H1 (cell line): ENCODE measurements at regions not wholly inside any gene's neighbourhood (a gene's known extent, or its start where the extent isn't known, plus 50 kb on each side); places are given as distances from the start of the nearest gene placed in this dataset.

Experiments
- CTCF ChIA-PET: fragments of 300-600 bp; sonication (Branson Sonifier 250); formaldehyde crosslinking; loops from one replicate; lab custom pipeline; 2021; ENCODE audit not compliant: partially characterized antibody; lab: Charles Lee
- POLR2A ChIA-PET: fragments of 300-600 bp; sonication (Branson Sonifier 250); formaldehyde crosslinking; loops from one replicate; lab custom pipeline; 2021; ENCODE audit warnings: inconsistent platforms; ENCODE audit not compliant: partially characterized antibody; lab: Charles Lee
- DNase-seq, 2 experiments: peaks; one replicate each; pipeline versions ENCODE4 v3.0.0 to v3.0.0-alpha.2; 2010 to 2022; ENCODE audit warnings: low spot score in 2 of 2, low read depth in 1 of 2, mixed read lengths in 1 of 2
- FAIRE-seq: peaks from 2 replicates; lab custom pipeline; 2011; peaks lifted over from hg19 to GRCh38; lab: Jason Lieb, UNC
- H2AFZ ChIP-seq: 2 replicates; pipeline ENCODE4 v1.8.1; 2012; ENCODE audit warnings: low read length, inconsistent platforms
- H2AK5ac ChIP-seq: 2 replicates; pipeline ENCODE4 v1.6.1; 2013; ENCODE audit warnings: low read depth, low read length
- H2BK120ac ChIP-seq: replicated peaks from 2 replicates; pipeline ENCODE3; 2013; ENCODE audit warnings: low read depth, low read length, inconsistent platforms
- H2BK12ac ChIP-seq: 2 replicates; pipeline ENCODE4 v1.6.1; 2013; ENCODE audit warnings: low read depth, low read length
- H2BK15ac ChIP-seq: 2 replicates; pipeline ENCODE4 v1.6.1; 2013; ENCODE audit warnings: low read length
- H2BK20ac ChIP-seq: 2 replicates; pipeline ENCODE4 v1.6.1; 2013; ENCODE audit warnings: low read length
- H2BK5ac ChIP-seq: 2 replicates; pipeline ENCODE4 v1.6.1; 2013; ENCODE audit warnings: low read depth, low read length
- H3K14ac ChIP-seq: 2 replicates; pipeline ENCODE4 v1.6.1; 2013; ENCODE audit warnings: inconsistent platforms; ENCODE audit not compliant: insufficient read length
- H3K18ac ChIP-seq: 2 replicates; pipeline ENCODE4 v1.6.1; 2013; ENCODE audit warnings: low read length; ENCODE audit errors: extremely low read depth
- H3K23ac ChIP-seq: 2 replicates; pipeline ENCODE4 v1.6.1; 2013; ENCODE audit warnings: inconsistent platforms; ENCODE audit not compliant: insufficient read length
- H3K23me2 ChIP-seq: 2 replicates; pipeline ENCODE4 v1.6.1; 2013; ENCODE audit warnings: low read depth, low read length
- H3K27ac ChIP-seq: 2 replicates; pipeline ENCODE4 v1.6.1; 2011; ENCODE audit warnings: low read depth, low read length, inconsistent platforms
- H3K27me3 ChIP-seq, 4 experiments: replicated peaks in 1 of 4; 1 replicate in 1 of 4; 2 replicates in 3 of 4; pipeline versions ENCODE4 v1.6.1 to v1.8.1; 2011 to 2013; ENCODE audit warnings: low read length in 3 of 4, mild to moderate bottlenecking in 3 of 4, inconsistent platforms in 2 of 4, mixed read lengths in 2 of 4, moderate library complexity in 1 of 4; ENCODE audit not compliant: control insufficient read depth in 3 of 4, insufficient read depth in 3 of 4; ENCODE audit errors: extremely low read depth in 1 of 4
- H3K36me3 ChIP-seq, 4 experiments: 2 replicates each; pipeline versions ENCODE4 v1.6.1 to v1.8.1; 2011 to 2013; ENCODE audit warnings: mild to moderate bottlenecking in 4 of 4, low read length in 3 of 4, moderate library complexity in 2 of 4, control low read depth in 1 of 4, inconsistent platforms in 1 of 4; ENCODE audit not compliant: insufficient read depth in 4 of 4, control insufficient read depth in 2 of 4
- H3K4ac ChIP-seq: replicated peaks from 2 replicates; pipeline ENCODE3; 2013; ENCODE audit warnings: low read length, low read depth, mixed read lengths, inconsistent platforms; ENCODE audit not compliant: insufficient read length
- H3K4me1 ChIP-seq, 4 experiments: replicated peaks in 1 of 4; 1 replicate in 1 of 4; 2 replicates in 3 of 4; pipeline versions ENCODE4 v1.6.1 to v1.8.1; 2011 to 2013; ENCODE audit warnings: low read length in 3 of 4, inconsistent platforms in 2 of 4, mixed read lengths in 1 of 4; ENCODE audit not compliant: insufficient read depth in 4 of 4, control insufficient read depth in 3 of 4
- H3K4me2 ChIP-seq, 2 experiments: 2 replicates each; pipeline versions ENCODE4 v1.6.1 to v1.8.1; 2011 to 2013; ENCODE audit warnings: low read depth in 2 of 2, low read length in 2 of 2, control low read depth in 1 of 2, inconsistent platforms in 1 of 2, mild to moderate bottlenecking in 1 of 2; ENCODE audit not compliant: insufficient read depth in 1 of 2
- H3K4me3 ChIP-seq, 4 experiments: fragments of 200-600, 300-600 bp in 1 of 4; sonication (generic), shearing (Covaris generic), sonication (Bioruptor Twin) in 1 of 4; 2 replicates each; pipeline versions ENCODE4 v1.5.1 to v1.8.1; 2011 to 2016; ENCODE audit warnings: low read length in 4 of 4, low read depth in 3 of 4, control low read depth in 2 of 4, inconsistent platforms in 2 of 4, mild to moderate bottlenecking in 2 of 4, mixed read lengths in 1 of 4, moderate library complexity in 1 of 4; ENCODE audit not compliant: insufficient read depth in 2 of 4; ENCODE audit errors: extremely low read depth in 1 of 4
- H3K56ac ChIP-seq: replicated peaks from 2 replicates; pipeline ENCODE3; 2013; ENCODE audit warnings: low read depth, mild to moderate bottlenecking, mixed read lengths, low read length, inconsistent platforms; ENCODE audit not compliant: insufficient read length
- H3K79me1 ChIP-seq: 2 replicates; pipeline ENCODE4 v1.6.1; 2013; ENCODE audit warnings: low read depth, low read length, control low read depth
- H3K79me2 ChIP-seq, 2 experiments: 2 replicates each; pipeline versions ENCODE4 v1.6.1 to v1.8.1; 2012 to 2013; ENCODE audit warnings: low read length in 2 of 2, mild to moderate bottlenecking in 2 of 2, inconsistent platforms in 1 of 2; ENCODE audit not compliant: insufficient read depth in 2 of 2, control insufficient read depth in 1 of 2
- H3K9ac ChIP-seq, 4 experiments: replicated peaks in 1 of 4; 1 replicate in 1 of 4; 2 replicates in 3 of 4; pipeline versions ENCODE4 v1.6.1 to v1.8.1; 2011 to 2013; ENCODE audit warnings: low read depth in 3 of 4, low read length in 3 of 4, control low read depth in 2 of 4, mild to moderate bottlenecking in 2 of 4, moderate library complexity in 2 of 4, inconsistent platforms in 1 of 4; ENCODE audit errors: extremely low read depth in 1 of 4
- H3K9me3 ChIP-seq, 2 experiments: 2 replicates each; pipeline versions ENCODE4 v1.6.1 to v1.8.1; 2012 to 2013; ENCODE audit warnings: mild to moderate bottlenecking in 2 of 2, moderate library complexity in 2 of 2, control low read depth in 1 of 2, inconsistent platforms in 1 of 2, low read depth in 1 of 2, low read length in 1 of 2, mixed read lengths in 1 of 2; ENCODE audit not compliant: insufficient read depth in 2 of 2
- H4K20me1 ChIP-seq, 2 experiments: replicated peaks in 1 of 2; 2 replicates each; pipeline versions ENCODE3 to v1.8.1; 2011 to 2013; ENCODE audit warnings: inconsistent platforms in 2 of 2, low read length in 2 of 2, mild to moderate bottlenecking in 1 of 2; ENCODE audit not compliant: insufficient read depth in 2 of 2, control insufficient read depth in 1 of 2
- H4K5ac ChIP-seq: 2 replicates; pipeline ENCODE4 v1.6.1; 2013; ENCODE audit warnings: low read length, low read depth, mixed read lengths, inconsistent platforms; ENCODE audit not compliant: insufficient read length
- H4K8ac ChIP-seq: 2 replicates; pipeline ENCODE4 v1.8.0; 2013; ENCODE audit warnings: mild to moderate bottlenecking, moderate library complexity, low read length, inconsistent platforms; ENCODE audit not compliant: insufficient read depth; ENCODE audit errors: extremely low read depth
- H4K91ac ChIP-seq: replicated peaks from 2 replicates; pipeline ENCODE3; 2013; ENCODE audit warnings: low read length, mixed read lengths, inconsistent platforms; ENCODE audit not compliant: insufficient read length
- CEBPB ChIP-seq: IDR thresholded peaks from 2 replicates; pipeline ENCODE4 v1.6.1; 2012; ENCODE audit warnings: low read depth, low read length
- EGR1 ChIP-seq: IDR thresholded peaks from 2 replicates; pipeline ENCODE4 v1.6.1; 2011; ENCODE audit warnings: low read depth, low read length, borderline replicate concordance
- NANOG ChIP-seq: IDR thresholded peaks from 2 replicates; pipeline ENCODE4 v1.6.1; 2011; ENCODE audit warnings: low read length, low read depth, mild to moderate bottlenecking, inconsistent platforms; ENCODE audit not compliant: insufficient read depth, poor library complexity, severe bottlenecking
- SIRT6 ChIP-seq: IDR thresholded peaks from one replicate; pipeline ENCODE4 v1.7.1; 2012; ENCODE audit warnings: low read length, inconsistent platforms
- SP1 ChIP-seq: IDR thresholded peaks from 2 replicates; pipeline ENCODE4 v1.6.1; 2011; ENCODE audit warnings: low read depth, low read length
- WGBS, 2 experiments: shearing (Covaris generic) in 1 of 2; methylation state at CpG; one replicate each; pipeline versions ENCODE4 v1.1.6 to v1.1.7; 2013 to 2015; ENCODE audit warnings: low lambda C conversion rate in 2 of 2, mixed read lengths in 2 of 2, inconsistent platforms in 1 of 2, low coverage in 1 of 2, missing lambda C conversion rate in 1 of 2; ENCODE audit not compliant: insufficient replicate concordance in 2 of 2, insufficient coverage in 1 of 2, insufficient read length in 1 of 2; ENCODE audit errors: extremely low coverage in 1 of 2, missing lambda C conversion rate in 1 of 2; 5-methylcytosine and 5-hydroxymethylcytosine counted together

DNA sequence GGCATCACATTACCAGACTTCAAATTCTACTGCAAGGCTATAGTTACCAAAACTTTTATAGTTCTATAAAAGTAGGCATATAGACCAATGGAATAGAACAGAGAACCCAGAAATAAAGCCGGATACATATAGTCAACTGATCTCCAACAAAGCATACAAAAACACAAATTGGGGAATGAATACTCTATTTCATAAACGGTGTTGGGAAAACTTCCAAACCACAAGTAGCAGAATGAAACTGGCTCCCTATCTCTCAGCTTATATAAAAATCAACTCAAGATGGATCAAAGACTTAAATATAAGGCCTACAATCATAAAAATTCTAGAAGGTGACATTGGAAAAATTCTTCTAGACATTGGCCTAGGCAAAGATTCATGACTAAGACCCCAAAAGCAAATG is 187.9 kb upstream of the PLXNC1 start:
- Histone ChIP-seq H3K9me3 (no peaks in the 10 kb centered on the region), H3K4ac (no peak overlapping the region), H2BK5ac (no peak overlapping the region), H2AFZ (no peak overlapping the region), H3K27ac (no peak overlapping the region), H2BK120ac (no peak overlapping the region), H3K27me3 (no peaks in the 10 kb centered on the region), H4K8ac (no peak overlapping the region), H4K91ac (no peak overlapping the region), H3K14ac (no peak overlapping the region), H3K79me1 (no peaks in the 10 kb centered on the region), H3K18ac (no peak overlapping the region), H3K4me2 (no peak overlapping the region), H3K4me3 (no peak overlapping the region), H3K23me2 (no peaks in the 10 kb centered on the region), H3K9ac (no peak overlapping the region), H3K56ac (no peak overlapping the region), H3K79me2 (no peaks in the 10 kb centered on the region), H3K23ac (no peak overlapping the region), H2BK20ac (no peak overlapping the region), H4K20me1 (no peaks in the 10 kb centered on the region), H2AK5ac (no peak overlapping the region), H2BK12ac (no peak overlapping the region), H2BK15ac (no peak overlapping the region), H4K5ac (no peak overlapping the region), H3K36me3 (no peaks in the 10 kb centered on the region), H3K4me1 (no peaks in the 10 kb centered on the region)
- ChIA-PET POLR2A (no interaction called here), CTCF (no interaction called here)
- WGBS, 2 experiments: 88% methylated on average over 2 of the region's 2 CpGs; no CpG with 5 or more reads in 1 of the 2 experiments
- DNase-seq: no peak
- FAIRE-seq: no peak
- no peak for TF ChIP-seq NANOG
- TF ChIP-seq EGR1: no peak
- TF ChIP-seq SIRT6: no peak
- TF ChIP-seq SP1: no peak
- no peak for TF ChIP-seq CEBPB
